ENCODE measurements at regions not wholly inside any gene's neighbourhood (a gene's known extent, or its start where the extent isn't known, plus 50 kb on each side); places are given as distances from the start of the nearest gene placed in this dataset.
A peak's percentile ranks its signal among the peaks of the same experiment; 100 is the strongest.
"Not testable (repeated sequence)": the region's sequence is repeated elsewhere in the genome, so short reads cannot be mapped to it uniquely, and the experiment has no call there.

DNA sequence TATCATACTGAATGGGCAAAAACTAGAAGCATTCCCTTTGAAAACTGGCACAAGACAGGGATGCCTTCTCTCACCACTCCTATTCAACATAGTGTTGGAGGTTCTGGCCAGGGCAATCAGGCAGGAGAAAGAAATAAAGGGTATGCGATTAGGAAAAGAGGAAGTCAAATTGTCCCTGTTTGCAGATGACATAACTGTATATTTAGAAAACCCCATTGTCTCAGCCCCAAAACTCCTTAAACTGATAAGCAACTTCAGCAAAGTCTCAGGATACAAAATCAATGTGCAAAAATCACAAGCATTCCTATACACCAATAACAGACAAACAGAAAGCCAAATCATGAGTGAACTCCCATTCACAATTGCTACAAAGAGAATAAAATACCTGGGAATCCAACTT lies 52.5 kb upstream of the CCDC71L start:
- not testable (repeated sequence) for H3K9me3 ChIP-seq (replicated peaks); DNase-seq; H3K36me3 ChIP-seq; H3K27me3 ChIP-seq; H3K4me3 ChIP-seq; H3K27ac ChIP-seq
- H3K4me1 ChIP-seq: peaks cover 14% of the 10 kb centered on the region

DNA sequence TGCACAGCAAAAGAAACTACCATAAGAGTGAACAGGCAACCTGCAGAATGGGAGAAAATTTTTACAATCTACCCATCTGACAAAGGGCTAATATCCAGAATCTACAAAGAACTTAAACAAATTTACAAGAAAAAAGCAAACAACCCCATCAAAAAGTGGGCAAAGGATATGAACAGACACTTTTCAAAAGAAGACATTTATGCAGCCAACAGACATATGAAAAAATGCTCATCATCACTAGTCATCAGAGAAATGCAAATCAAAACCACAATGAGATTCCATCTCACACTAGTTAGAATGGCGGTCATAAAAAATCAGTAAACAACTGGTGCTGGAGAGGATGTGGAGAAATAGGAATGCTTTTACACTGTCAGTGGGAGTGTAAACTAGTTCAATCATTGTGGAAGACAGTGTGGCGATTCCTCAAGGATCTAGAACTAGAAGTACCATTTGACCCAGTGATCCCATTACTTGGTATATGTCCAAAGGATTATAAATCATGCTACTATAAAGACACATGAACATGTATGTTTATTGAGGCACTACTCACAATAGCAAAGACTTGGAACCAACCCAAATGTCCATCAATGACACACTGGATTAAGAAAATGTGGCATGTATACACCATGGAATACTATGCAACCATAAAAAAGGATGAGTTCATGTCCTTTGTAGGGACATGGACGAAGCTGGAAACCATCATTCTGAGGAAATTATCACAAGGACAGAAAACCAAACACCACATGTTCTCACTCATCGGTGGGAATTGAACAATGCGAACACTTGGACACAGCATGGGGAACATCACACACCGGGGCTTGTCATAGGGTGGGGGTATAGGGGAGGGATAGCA lies 53.9 kb upstream of the CCDC71L start:
- not testable (repeated sequence) for H3K27me3 ChIP-seq; H3K9me3 ChIP-seq (replicated peaks); H3K36me3 ChIP-seq; H3K27ac ChIP-seq; H3K4me3 ChIP-seq; DNase-seq
- H3K4me1 ChIP-seq: peaks cover 19% of the 10 kb centered on the region

DNA sequence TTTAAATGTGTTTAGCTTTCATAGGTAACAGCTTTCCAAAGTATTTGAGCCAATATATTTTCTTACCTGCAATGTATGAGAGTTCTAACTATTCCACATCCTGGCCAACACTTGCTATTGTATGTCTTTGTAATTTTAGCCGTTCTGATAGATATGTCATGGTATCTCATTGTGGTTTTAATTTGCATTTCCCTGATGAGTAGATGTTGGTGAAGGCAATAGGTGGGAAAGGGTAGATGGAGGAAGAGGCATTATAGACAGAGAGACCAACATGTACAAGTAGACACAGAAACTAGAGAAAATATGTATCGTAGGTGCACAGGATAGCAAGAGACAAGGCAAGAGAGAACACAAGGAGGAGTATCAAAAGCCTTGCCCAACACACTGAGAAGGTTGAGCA lies 54.8 kb upstream of the CCDC71L start:
- Histone ChIP-seq H3K4me3 (no peak overlapping the region), H3K27me3 (no peaks in the 10 kb centered on the region), H3K9me3 (replicated peaks) (no peaks in the 10 kb centered on the region), H3K27ac (no peak overlapping the region), H3K4me1 (peaks cover 19% of the 10 kb centered on the region), H3K36me3 (no peaks in the 10 kb centered on the region)
- DNase-seq: no peak

DNA sequence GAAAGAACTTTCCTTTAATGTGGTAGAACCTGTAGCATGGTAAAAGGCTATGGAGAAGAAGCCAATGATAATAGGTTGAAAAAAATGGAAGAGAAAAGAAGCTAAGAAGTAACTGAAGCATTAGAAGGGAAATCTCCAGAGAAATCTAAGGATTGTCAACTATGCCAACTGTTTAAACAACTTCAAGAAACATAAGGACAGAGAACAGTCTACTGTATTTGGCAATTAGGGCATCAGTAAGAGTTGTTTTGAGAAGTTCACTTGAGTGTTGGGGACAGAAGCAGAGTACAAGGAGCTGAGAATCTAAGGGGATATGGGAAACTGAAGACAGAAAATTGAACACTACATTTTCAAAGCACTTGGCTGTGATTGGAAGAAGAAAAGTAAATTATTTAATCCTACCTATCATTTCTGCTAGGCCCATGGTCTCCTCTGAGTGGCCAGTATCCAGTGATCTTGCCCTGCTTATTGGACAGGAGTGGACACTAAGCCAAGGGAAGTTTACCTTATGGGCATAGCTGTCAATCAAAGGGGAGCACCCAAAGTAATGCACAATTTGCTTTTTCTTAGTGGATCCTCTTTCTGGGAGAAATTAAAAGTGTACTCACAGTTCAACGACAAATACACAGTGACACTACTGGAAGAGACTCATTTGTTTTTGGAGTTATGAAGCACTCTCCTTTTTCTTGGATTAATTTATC lies 56.4 kb upstream of the CCDC71L start:
- Histone ChIP-seq H3K27me3 (no peaks in the 10 kb centered on the region), H3K27ac (peak overlapping the region; percentile 32; the same call in 1 of the 2 replicates), H3K9me3 (replicated peaks) (no peaks in the 10 kb centered on the region), H3K4me1 (peaks cover 19% of the 10 kb centered on the region), H3K36me3 (no peaks in the 10 kb centered on the region), H3K4me3 (no peak overlapping the region)
- no peak for DNase-seq

DNA sequence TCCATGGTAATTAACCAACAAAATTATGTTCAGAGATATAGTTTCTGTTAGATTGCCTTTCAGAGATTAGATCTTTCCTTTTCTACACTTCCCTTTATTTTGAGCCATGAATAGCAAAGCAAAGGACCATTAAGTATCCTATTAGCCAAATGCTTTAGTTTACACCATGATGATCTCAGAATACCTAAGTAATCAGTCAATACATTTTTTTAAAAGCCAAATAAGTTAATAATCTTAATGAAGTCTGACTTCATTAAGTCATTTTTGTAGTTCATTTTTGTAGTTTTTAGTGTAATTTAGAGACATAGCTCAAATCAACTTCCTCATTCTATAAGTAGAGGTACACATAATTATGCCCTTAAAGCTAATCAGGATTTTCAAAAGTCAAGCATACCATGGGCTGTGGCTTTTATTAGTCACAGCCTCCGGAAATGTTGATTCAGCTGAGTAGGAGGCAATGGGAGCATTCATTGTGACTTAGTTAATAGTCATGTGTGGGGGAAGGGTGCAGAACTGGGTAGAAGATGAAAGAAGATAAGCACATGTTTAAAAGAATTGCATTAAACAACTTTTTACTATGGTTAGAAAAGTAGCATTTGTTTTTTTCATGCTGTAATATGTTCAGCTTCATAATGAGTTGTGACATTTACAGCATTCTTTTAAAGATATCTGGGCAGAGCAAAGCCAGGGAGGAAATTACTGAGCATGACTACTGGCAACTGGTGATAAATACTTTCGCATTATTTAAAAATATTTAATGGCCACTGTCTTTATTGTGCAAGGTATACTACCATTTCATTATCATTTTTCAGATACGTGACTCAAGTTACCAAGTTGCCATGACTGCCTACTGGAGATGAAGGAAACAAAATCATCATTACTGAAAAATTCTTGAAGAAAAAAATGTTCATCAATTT lies 57.3 kb upstream of the CCDC71L start:
- H3K4me1 ChIP-seq: peaks cover 19% of the 10 kb centered on the region
- no peak overlapping the region for H3K4me3 ChIP-seq
- no peaks in the 10 kb centered on the region for H3K27me3 ChIP-seq

DNA sequence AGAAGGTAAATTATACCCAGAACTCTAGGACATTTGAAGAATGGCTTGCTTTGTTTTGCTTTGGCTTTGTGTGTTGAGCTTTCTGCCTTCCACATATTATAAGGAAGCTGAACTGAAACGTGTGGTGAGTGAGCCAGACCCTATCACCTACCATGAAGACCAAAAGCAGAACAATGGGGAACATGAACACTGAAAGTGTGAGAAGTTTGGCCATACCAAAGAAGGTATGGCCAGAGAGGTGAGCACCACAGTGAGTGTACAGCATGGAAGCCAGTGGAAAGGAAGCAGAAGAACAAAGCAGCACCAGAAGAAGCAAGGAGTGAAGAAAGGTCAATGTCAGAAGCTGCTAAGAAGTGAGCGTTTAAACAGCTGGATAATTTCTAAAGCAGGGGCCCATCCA lies 59.7 kb upstream of the CCDC71L start:
- H3K4me3 ChIP-seq: no peak overlapping the region
- no peak for DNase-seq
- no peak overlapping the region for H3K27ac ChIP-seq
- no peaks in the 10 kb centered on the region for H3K36me3 ChIP-seq
- H3K4me1 ChIP-seq: peaks cover 19% of the 10 kb centered on the region
- no peaks in the 10 kb centered on the region for H3K9me3 ChIP-seq (replicated peaks)
- H3K27me3 ChIP-seq: no peaks in the 10 kb centered on the region

More for the DNA sequence above, 57.3 kb upstream of the CCDC71L start:
- Histone ChIP-seq H3K36me3 (no peaks in the 10 kb centered on the region), H3K9me3 (replicated peaks) (no peaks in the 10 kb centered on the region), H3K27ac (peak overlapping the region; percentile 32)
- DNase-seq: peak; percentile 28 to 57

DNA sequence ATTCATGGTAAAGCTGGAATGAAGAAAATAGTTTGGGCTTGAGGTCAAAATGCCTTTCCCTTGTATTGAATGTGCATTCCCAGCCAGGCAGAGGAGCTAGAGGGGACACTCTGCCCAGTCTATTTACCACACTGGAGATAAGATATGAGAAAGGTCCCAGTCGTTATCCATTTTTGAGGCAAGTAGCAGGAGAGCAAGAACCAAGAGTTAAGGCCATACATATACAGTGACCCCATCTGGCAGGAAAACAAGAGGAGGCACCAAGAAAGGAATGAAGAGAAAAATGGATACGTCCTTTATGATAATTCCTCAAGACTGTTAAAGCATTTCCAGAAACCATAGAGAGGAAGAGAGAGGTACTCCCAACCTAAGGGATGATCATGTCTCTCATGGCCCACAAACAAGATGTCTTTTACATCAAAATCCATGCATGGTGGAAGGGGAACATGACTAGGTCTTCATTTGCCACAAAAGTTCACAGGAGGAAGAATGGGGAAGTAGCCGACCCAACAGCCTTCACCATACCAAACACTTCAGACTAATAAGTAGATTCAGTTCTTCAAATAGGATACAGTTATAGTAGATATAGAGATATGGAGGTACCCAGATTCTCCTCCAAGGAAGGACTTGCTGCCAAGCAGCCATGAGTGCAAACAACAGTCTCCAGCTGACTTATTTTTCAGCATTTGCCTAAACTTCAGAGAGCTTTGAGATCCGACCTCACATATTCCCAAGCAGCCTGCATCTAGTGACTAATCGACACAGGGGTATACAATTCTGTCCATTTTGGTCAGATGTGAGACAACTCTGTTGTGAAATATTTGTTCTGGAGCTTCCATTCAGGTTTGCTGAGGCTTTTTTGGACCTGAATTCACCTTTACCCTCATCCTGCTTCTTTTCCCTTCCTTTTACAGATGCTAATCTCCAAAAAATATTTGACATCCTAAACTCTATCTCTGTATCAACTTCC lies 61.1 kb upstream of the CCDC71L start:
- no peaks in the 10 kb centered on the region for H3K27me3 ChIP-seq
- H3K9me3 ChIP-seq (replicated peaks): no peaks in the 10 kb centered on the region
- no peak for DNase-seq
- peaks cover 19% of the 10 kb centered on the region for H3K4me1 ChIP-seq
- H3K27ac ChIP-seq: no peak overlapping the region
- H3K4me3 ChIP-seq: no peak overlapping the region
- H3K36me3 ChIP-seq: no peaks in the 10 kb centered on the region

DNA sequence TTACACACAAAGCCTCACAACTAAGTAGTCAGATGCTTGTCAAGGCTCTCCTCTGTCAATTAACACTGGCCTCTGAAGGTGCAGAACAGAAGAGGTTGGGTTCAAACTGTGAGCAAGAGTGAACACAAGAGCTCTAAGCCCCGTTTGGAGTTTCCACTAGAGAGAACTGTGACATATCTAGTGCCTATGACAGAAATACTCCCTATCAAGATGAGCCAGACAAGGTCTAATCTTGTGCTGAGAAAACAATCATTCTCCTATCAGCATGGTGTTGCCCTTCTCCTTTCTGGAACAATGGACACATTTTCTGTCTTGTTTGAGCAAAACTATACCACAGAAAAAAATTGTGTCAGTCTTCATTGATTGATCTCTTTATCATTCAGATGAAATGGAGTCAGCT lies 62.4 kb upstream of the CCDC71L start:
- Histone ChIP-seq H3K27me3 (no peaks in the 10 kb centered on the region), H3K9me3 (replicated peaks) (no peaks in the 10 kb centered on the region), H3K36me3 (no peaks in the 10 kb centered on the region), H3K4me1 (peaks cover 6% of the 10 kb centered on the region; the same call in 1 of the 2 replicates), H3K27ac (no peak overlapping the region), H3K4me3 (no peak overlapping the region)
- DNase-seq: no peak

DNA sequence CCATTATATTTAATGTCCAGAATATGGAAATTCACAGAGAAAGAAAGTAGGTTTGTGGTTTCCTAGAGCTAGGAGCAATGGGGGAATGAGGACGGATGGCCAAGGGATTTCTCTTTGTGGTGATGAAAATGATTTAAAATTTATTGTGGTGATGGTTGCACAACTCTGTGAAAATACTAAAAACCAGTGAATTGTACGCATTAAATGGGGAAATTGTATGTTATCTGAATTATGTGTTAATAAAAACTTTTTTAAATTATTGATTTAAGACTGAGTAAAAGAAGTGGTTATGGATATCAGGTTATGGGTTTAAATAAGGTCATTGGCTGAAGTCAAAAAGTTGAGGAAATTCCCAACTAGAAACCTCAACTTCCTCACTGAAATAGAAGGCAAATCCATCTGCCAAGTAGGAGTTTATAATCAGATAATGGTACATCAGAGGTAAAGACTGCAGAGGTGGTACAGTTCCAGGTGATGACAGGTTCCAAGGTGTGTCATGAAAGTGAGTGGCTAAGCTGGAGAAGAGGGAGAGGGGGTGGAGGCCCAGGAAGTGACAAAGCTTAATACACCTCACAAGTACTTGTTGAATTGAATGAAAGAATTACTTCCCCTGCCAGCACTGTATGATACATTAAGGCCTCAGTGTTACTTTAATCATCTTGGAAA lies 68.9 kb upstream of the CCDC71L start:
- H3K4me3 ChIP-seq: no peak overlapping the region
- DNase-seq: no peak
- H3K9me3 ChIP-seq (replicated peaks): no peaks in the 10 kb centered on the region
- H3K36me3 ChIP-seq: no peaks in the 10 kb centered on the region
- H3K4me1 ChIP-seq: no peaks in the 10 kb centered on the region
- H3K27me3 ChIP-seq: no peaks in the 10 kb centered on the region
- H3K27ac ChIP-seq: no peak overlapping the region

DNA sequence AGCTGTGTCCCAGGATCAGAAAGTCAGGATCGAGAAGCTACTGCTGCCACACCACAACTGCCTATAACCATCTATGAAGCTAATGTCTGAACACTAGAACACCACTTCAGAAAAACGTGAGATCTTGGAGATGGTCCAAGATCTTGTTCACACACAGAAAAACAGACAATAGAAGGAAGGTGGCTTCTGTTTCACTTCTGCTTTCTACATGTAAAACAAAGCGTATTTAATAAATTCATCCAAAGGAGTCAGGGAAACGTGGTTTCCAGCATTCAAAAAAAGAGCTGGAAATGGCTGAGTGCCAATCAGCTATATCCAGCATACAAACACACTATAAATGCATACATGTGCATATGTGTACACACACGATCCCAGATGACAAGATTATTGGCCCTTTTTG lies 70.2 kb upstream of the CCDC71L start:
- Histone ChIP-seq H3K4me3 (no peak overlapping the region), H3K27ac (no peak overlapping the region), H3K36me3 (no peaks in the 10 kb centered on the region), H3K9me3 (replicated peaks) (no peaks in the 10 kb centered on the region), H3K4me1 (no peaks in the 10 kb centered on the region), H3K27me3 (no peaks in the 10 kb centered on the region)
- DNase-seq: no peak

DNA sequence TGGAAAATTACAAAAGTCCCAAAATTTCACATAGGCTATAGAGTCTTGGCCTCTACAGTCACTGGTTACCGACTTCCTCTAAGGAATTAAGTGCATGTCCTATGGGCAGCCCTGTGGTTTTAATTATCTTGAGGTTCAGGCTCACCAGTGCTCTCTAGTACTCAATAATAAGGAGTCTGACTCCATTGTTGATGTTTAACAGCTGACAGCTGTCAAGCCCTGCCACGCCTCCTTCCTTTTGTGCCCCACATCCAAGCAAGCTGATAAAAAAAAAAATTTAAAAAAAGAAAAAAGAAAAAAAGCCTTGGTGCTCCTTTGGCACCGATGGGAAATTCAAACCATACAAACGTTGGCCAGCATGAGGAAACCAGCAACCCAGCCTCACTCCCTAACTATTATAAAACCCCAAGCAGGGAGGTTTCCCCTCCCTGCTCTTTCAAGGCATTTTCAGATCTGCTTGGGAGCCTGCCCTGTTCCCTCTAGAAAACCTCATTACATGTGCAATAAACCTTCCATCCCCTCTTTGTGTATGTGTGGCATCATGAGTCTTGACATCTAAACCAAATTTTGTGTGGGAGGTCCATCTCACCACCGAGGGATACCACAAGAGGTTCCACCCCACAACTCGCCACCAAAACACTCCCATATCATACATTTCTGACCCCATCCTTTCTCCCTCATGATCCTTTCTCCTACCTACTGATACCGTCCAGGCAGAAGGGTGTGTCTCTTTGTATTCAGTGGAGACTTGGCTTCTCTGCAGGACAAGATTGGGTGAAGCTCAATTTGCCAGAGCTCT lies 70.9 kb upstream of the CCDC71L start:
- DNase-seq: no peak
- Histone ChIP-seq H3K27me3 (no peaks in the 10 kb centered on the region), H3K4me3 (no peak overlapping the region), H3K4me1 (no peaks in the 10 kb centered on the region), H3K9me3 (replicated peaks) (no peaks in the 10 kb centered on the region), H3K27ac (no peak overlapping the region), H3K36me3 (no peaks in the 10 kb centered on the region)

DNA sequence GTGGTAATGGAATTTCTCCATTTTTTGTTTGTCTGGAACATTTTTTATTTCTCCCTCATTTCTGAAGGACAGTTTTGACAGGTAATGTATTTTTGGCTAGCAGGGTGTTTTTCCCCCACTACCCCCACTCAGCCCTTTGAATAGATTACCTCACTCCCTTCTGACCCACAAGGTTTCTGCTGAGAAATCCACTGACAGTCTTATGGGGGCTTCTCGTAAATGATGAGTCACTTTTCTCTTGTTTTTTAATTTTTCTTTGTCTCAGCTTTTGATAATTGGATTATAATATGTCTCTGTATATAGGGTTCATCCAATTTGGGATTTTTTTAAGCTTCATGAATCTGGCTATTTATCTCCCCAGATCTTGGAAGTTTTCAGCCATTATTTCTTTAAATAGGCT lies 74.7 kb upstream of the CCDC71L start:
- Histone ChIP-seq H3K27me3 (no peaks in the 10 kb centered on the region; the same call in 1 of the 2 replicates), H3K4me3 (no peak overlapping the region), H3K9me3 (replicated peaks) (no peaks in the 10 kb centered on the region), H3K27ac (no peak overlapping the region), H3K36me3 (no peaks in the 10 kb centered on the region), H3K4me1 (no peaks in the 10 kb centered on the region)
- DNase-seq: no peak

DNA sequence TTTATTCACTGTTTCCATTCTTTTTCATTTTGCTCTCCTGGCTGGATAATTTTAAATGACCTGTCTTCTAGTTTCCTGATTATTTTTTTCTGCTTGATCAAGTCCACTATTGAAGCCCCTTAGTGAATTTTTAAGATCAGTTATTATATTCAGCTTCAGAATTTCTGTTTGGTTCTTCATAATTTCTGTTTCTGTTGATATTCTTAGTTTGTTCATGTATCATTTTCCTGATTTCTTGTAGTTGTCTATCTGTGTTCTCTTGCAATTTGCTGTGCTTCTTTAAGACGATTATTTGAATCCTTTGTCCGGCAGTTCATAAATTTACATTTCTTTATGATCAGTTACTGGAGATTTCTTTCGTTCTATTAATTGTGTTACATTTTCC lies 75.2 kb upstream of the CCDC71L start:
- Histone ChIP-seq H3K9me3 (replicated peaks) (no peaks in the 10 kb centered on the region), H3K4me3 (no peak overlapping the region), H3K4me1 (no peaks in the 10 kb centered on the region), H3K27ac (no peak overlapping the region), H3K27me3 (no peaks in the 10 kb centered on the region; the same call in 1 of the 2 replicates), H3K36me3 (no peaks in the 10 kb centered on the region)
- no peak for DNase-seq

All from SJCRH30 (cell line).